ENCODE measurements at regions not wholly inside any gene's neighbourhood (a gene's known extent, or its start where the extent isn't known, plus 50 kb on each side); places are given as distances from the start of the nearest gene placed in this dataset.
A peak's percentile ranks its signal among the peaks of the same experiment; 100 is the strongest.
"Not testable (repeated sequence)": the region's sequence is repeated elsewhere in the genome, so short reads cannot be mapped to it uniquely, and the experiment has no call there.

DNA sequence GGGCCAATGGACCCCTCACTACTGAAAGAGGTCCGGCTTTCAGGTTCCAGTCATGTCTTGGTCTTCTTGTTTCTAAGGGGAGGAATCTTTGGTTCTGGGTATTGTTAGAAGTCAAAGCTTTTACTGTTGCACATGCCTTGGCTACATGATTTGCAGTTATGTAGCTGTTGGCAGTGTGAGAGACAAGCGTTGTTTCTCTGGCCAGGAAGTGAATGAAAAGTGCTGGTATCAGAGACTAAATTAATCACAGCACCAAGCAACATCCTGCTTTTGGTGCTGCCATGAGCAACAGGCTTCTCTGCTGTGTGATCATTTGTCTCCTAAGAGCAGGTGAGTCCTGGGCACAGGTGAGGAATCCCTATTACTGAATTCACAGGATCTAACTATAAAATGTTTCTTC lies 100.1 kb upstream of the PRSS3 start:
- no peak for DNase-seq (ENCODE audit: low read depth)

DNA sequence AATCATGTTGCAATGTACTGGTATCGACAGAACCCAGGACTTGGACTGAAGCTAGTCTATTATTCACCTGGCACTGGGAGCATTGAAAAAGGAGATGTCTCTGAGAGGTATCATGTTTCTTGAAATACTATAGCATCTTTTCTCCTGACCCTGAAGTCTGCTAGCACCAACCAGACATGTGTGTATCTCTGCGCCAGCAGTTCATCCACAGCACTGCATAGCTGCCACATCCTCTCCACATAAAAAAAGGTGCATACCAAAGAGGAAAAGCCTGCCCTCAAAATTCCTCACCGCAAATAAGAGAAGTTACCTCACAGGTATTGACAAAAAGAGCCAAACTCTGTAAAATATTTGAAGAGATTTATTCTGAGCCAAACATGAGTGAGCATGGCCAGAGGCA lies 99.5 kb upstream of the PRSS3 start:
- no peak for DNase-seq (ENCODE audit: low read depth)

- no peak for DNase-seq (ENCODE audit: low read depth)
These were observed 98.2 kb upstream of the PRSS3 start for GRCh38 chr9:33697171-33697570.

- peak; percentile 24 for DNase-seq (ENCODE audit: low read depth)
These were observed 97.1 kb upstream of the PRSS3 start for GRCh38 chr9:33698267-33698666.

GRCh38 chr9:33700940-33701339 lies 94.4 kb upstream of the PRSS3 start:
- not testable (repeated sequence) for DNase-seq (ENCODE audit: low read depth)

DNA sequence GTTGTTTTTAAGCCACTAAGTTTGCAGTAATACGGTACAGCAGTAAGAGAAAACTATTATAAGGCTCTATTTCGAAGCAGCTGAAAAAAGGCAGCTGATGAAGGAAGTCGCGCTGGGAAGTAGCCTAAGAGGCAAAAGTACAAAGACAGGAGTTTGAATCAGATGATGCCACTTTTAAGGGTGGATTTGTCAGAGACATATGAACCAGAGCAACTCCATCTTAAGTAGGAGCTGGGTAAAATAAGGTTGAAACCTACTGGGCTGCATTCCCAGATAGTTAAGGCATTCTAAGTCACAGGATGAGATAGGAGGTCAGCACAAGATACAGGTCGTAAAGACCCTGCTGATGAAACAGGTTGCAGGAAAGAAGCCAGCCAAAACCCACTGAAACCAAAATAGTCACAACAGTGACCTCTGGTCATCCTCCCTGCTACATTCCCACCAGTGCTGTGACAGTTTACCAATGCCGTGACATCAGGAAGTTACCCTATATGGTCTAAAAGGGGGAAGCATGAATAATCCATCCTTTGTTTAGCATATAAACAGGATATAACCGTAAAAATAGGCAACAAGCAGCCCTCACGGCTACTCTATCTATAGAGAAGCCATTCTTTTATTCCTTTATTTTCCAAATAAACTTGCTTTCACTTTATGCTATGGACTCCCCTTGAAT lies 91.8 kb upstream of the PRSS3 start:
- no peak for DNase-seq (ENCODE audit: low read depth)

DNA sequence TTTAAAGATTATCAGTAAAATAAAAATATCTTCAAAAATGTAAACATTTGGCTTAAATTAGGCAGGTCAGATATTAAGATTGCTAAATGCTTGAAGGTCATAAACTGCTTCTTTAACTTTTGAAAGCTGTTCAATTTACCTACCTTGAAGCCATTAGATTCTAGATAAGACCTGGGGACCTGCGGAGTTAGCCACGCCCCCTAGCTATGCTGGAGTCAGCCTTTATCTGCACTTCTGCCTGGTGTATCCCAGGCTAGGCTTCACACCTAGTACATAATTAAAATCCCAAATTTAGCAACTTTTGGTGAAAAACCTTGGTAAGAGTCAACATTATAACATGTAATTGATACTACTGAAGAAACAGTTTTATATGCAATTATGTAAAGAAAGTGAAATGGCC lies 89.9 kb upstream of the PRSS3 start:
- DNase-seq (ENCODE audit: low read depth) = not testable (repeated sequence)

GRCh38 chr9:33708441-33708840 lies 86.9 kb upstream of the PRSS3 start:
- no peak for DNase-seq (ENCODE audit: low read depth)

GRCh38 chr9:33709269-33709668 lies 86.1 kb upstream of the PRSS3 start:
- DNase-seq (ENCODE audit: low read depth) = no peak

DNA sequence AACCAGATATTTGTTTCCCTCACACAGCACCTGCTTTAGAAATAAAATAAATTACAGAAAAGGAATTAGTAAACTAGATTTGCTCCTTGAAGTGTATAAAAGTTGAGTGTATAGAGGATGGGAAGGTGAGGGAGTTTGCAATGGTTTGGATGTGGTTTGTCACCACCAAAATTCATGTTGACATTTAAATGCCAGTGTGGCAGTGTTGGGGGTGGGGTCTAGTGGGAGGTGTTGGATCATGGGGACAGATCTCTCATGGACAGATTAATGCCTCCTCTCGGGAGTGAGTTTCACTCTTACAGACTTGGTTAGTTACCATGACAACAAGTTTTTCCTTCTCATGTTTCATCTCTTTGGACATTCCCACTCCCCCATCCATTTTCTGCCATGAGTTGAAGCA lies 83.9 kb upstream of the PRSS3 start:
- not testable (repeated sequence) for DNase-seq (ENCODE audit: low read depth)

DNA sequence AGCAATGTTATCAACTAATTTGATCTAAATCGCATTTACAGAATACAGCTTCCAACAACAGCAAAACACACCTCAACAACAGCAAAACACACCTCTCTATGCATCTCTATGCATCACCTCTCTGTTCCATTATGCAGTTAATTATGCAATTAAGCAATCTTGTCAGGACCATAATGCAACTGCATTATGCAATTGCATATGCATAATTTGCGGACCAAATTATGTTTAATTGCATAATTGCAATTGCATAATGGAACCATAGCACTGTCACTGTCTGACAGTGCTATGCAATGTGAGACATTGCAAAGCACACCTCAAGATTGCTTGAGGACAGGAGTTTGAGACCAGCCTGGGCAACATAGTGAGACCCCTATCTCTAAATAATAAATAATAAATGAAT lies 80.4 kb upstream of the PRSS3 start:
- no peak for DNase-seq (ENCODE audit: low read depth)

GRCh38 chr9:33718987-33719386 lies 76.4 kb upstream of the PRSS3 start:
- peak; percentile 27 for DNase-seq (ENCODE audit: low read depth)

DNA sequence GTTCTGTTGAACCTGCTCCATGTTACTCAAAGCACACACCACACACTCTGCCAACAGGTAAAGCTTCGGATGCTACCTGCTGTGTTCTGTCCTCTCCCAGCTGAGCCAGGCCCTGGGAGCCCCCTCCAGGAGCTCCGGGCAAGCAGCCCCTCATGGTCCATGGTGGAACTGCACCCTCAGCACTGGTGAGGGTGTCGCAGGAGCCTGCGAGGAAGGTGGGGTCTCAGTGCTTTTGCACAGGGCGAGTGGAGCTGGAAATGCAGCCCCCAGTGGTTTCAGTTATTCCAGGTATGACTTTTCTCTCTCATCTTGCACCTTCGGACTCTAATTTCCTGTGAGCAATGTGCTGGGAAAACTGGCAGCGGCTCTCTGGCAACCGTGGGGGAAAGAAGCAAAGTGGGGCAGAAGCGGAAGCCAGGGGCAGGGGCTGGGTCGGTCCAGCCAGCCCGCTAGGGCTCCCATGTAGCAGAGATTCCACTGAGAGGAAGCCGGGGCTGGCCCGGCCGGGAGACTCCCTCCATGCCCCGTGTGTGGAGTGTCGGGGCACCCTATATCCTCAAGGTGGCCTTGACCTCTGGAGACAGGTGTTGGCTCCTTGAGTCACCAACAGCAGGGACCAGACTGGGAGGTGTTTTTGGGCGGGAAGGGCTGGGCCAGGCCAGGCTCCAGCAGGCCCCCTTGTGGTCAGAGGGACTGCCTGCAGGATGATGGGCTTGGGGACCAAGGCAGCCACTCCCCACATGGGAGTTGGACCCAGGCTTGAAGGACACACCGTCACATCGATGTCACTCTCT lies 75.6 kb upstream of the PRSS3 start:
- no peak for DNase-seq (ENCODE audit: low read depth)

DNA sequence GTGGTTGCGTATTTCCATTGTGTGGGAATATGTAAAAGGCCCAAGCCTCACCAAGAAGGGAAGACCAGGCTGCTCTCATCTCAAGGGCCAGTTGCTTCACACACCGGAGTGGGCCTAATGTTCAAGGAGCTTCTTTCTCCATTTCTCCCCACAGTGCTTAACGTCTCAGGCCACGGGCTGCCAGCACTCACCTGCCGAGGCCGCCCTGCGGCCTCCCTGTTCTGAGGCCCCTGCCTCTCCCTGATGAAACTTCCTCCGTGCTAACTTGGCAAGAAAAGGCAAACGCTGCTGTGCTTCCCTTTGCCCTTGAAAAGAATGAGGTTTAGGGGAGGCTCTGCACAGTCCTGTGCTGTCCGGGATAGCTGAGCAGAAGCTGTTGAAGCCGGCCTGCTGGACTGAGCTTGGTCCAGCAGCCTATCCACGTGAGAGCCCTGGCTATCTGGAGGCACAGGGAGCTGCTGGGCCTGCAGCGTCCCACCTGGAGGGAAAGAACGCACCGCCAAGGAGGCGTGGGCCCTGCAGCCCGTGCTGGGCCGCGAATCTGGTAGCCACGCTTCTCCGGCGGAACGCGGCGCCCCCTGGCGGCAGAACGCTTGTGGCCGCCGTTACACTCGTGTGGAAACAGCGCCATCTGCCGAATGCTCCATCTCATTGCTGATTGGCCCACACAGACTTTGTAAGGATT lies 73.5 kb upstream of the PRSS3 start:
- DNase-seq (ENCODE audit: low read depth) = peak; percentile 31

DNA sequence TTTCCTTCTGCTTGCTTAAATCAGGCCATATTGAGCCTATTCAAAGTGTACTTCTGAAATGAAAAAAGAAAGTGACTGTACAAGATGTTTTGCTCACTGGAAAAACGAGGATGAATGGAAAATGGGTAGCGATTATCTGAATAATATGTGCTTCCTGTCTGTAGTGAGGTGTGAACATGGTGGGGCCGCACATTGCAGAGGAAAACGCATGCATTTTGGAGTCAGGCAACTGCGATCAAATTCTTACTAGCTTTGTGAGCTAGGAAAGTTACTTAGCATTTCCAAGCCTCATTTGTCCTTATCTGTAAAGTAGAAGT lies 73.0 kb upstream of the PRSS3 start:
- no peak for DNase-seq (ENCODE audit: low read depth)

GRCh38 chr9:33728613-33729012 lies 66.7 kb upstream of the PRSS3 start:
- no peak for DNase-seq (ENCODE audit: low read depth)

GRCh38 chr9:33731142-33731541 lies 64.2 kb upstream of the PRSS3 start:
- no peak for DNase-seq (ENCODE audit: low read depth)

- no peak for DNase-seq (ENCODE audit: low read depth)
These were observed 63.7 kb upstream of the PRSS3 start for GRCh38 chr9:33731625-33732024.

GRCh38 chr9:33734247-33734940 lies 61.0 kb upstream of the PRSS3 start:
- DNase-seq (ENCODE audit: low read depth) = not testable (repeated sequence)

- not testable (repeated sequence) for DNase-seq (ENCODE audit: low read depth)
These were observed 60.2 kb upstream of the PRSS3 start for GRCh38 chr9:33734941-33735835.

- peak; percentile 36 for DNase-seq (ENCODE audit: low read depth)
These were observed 57.4 kb upstream of the PRSS3 start for GRCh38 chr9:33737811-33738606.

All from stromal cell of bone marrow (primary cell).